ENCODE measurements at regions not wholly inside any gene's neighbourhood (a gene's known extent, or its start where the extent isn't known, plus 50 kb on each side); places are given as distances from the start of the nearest gene placed in this dataset.
"Not testable (repeated sequence)": the region's sequence is repeated elsewhere in the genome, so short reads cannot be mapped to it uniquely, and the experiment has no call there.

DNA sequence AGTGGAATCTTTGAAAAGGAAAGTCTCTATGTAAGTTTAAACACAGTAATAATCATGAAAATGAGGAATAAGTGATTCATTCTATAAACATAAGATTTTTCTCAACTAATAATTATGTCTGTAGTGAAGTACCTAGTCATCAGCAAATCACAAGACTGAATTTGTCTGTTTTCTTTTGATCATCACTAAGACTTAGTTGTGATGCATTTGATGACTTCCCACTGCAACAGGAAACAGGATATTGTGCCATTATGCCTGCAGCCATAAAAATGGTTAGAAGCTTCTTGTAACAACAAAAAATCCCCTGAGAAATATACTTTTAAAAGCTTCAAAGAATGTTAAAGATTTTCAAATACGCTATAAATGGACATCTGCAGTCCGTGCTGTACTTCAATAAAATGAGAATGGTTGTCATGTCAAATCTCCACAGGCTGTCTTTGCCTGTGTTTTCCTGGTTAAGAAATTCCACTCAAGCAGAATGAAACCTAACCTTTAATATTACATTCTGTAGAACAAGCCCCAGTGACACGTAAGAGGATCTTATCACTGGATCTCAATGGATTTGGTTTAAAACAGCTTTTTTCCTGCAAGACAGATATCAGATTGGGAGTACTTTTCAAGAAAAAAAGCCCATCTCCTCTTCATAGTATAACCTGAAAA lies 1262.3 kb upstream of the PHF14 start:
- DNase-seq (ENCODE audit: low read depth): no peak

- DNase-seq (ENCODE audit: low read depth): no peak
These were observed 1255.5 kb upstream of the PHF14 start for GRCh38 chr7:9718071-9718661.

DNA sequence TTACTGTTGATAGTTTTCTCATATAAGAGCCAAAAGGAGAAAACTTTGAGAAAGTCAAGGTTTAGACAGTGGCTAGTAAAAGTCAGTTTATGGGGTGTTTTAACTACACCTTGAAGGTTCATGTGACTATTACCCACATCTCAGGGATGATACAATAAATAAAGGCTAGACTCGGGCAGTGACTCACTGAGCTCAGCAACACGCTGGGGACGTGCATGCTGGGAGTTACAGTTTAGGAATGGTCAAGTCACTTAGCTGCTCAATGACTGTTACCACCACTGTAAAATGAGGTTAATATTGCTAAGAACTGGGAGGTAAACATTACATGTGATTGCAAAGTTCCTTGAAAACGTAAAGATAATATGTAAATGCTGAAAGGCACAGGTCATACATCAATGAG lies 1254.4 kb upstream of the PHF14 start:
- DNase-seq (ENCODE audit: low read depth): no peak

GRCh38 chr7:9719721-9720120 lies 1254.0 kb upstream of the PHF14 start:
- no peak for DNase-seq (ENCODE audit: low read depth)

DNA sequence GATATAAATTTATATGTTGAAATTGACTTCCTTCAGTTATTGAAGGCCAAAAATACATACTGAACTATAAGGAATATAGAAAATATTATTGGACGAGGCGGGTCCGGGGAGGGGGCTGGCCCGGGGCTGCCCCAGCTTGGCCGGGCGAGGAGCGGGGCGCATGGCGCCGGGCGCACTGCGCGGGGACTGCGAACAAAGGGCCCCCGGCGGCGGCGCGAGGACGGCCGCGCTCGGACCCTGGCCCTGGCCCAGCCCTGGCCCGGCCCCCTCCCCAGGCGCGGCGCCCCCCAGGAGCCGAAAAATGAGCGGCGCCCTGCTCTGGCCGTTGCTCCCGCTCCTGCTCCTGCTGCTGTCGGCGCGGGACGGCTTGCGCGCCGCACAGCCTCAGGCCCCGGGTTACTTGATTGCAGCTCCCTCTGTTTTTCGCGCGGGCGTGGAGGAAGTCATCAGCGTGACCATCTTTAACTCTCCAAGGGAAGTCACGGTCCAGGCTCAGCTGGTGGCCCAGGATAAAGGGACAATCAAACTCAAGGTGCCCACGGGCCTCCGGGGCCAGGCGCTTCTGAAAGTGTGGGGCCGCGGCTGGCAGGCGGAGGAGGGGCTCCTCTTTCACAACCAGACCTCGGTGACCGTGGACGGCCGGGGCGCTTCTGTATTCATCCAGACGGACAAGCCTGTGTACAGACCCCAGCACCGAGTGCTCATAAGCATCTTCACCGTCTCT lies 1247.6 kb upstream of the PHF14 start:
- not testable (repeated sequence) for DNase-seq (ENCODE audit: low read depth)

- DNase-seq (ENCODE audit: low read depth): not testable (repeated sequence)
These were observed 1246.9 kb upstream of the PHF14 start for GRCh38 chr7:9726811-9727210.

GRCh38 chr7:9727467-9727869 lies 1246.2 kb upstream of the PHF14 start:
- not testable (repeated sequence) for DNase-seq (ENCODE audit: low read depth)

- not testable (repeated sequence) for DNase-seq (ENCODE audit: low read depth)
These were observed 1245.5 kb upstream of the PHF14 start for GRCh38 chr7:9728014-9728657.

- DNase-seq (ENCODE audit: low read depth): no peak
These were observed 1221.6 kb upstream of the PHF14 start for GRCh38 chr7:9752033-9752432.

DNA sequence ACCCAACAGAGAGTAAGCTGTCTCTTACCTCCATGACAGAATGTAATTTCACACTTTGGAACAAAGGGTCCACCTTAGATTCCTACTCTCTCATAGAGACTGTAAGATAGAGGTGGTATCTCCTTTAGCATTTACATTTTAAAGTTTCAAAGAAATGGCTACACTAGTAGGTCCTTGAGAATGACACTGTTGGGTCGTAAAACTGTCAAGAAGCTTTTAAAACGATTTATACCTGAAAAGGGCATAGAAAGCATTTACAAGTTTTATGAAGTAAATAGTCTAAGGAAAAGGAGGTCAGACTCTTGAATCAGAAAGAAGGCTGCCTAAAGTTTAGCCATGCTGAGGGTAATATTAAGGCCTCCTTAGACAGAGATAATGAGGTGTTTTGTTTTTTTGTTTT lies 1212.4 kb upstream of the PHF14 start:
- no peak for DNase-seq (ENCODE audit: low read depth)

DNA sequence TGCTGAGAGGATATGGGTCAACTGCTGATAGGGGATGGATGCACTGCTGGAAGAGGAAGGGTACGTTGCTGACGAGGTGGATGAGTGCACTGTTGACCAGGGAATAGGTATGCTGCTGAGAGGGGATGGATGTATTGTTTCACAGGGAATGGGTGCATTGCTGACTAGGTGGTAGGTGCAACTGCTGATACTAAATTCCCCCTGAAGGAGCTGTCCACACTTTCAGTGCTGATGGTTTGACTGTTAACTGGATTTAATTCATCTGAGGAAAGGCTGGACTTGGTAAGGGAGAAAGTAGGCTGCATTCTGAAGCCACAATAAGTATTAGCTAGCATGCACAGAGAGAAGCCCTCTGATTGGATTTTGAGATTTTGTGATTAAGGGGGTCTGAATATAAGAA lies 1196.8 kb upstream of the PHF14 start:
- DNase-seq (ENCODE audit: low read depth): no peak

- no peak for DNase-seq (ENCODE audit: low read depth)
These were observed 1195.3 kb upstream of the PHF14 start for GRCh38 chr7:9778367-9778766.

DNA sequence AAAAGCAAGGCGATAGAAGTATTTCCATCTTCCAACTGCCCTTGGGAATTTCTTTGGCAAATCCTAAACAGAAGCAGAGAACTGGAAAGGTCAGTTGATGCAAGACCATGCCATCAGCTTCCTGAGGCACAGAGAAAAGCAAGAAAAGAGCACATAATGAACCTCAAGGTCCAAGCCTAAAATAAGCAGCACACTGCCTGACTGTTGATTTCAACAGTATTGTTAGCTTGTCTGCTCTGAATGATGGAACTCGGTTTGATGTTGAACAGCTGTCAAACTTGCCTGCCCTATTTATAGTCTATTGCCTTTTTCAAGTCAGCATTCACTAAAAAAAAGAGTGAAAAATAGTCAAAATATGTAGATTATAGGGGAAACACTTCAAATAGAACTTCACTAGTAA lies 1192.0 kb upstream of the PHF14 start:
- no peak for DNase-seq (ENCODE audit: low read depth)

DNA sequence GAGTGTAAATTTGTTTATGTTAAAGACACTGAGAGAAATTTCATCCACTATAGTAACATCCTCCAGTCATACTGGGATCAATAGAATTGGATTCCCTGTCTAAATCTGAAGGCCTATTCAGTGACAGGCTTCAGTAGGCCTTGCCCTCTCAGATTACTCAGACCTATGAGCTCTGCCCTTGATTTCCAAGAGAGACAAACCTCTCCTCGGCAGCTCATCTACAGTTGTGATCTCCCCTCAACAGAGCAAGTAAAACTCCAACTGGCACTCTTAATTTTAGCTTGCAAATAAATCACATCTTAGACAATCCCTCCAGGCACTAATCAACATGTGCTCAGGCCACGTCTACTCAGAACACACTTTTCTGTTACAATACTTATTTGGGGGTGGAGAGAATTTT lies 1191.4 kb upstream of the PHF14 start:
- DNase-seq (ENCODE audit: low read depth): no peak

- DNase-seq (ENCODE audit: low read depth): no peak
These were observed 1188.5 kb upstream of the PHF14 start for GRCh38 chr7:9785211-9785610.

DNA sequence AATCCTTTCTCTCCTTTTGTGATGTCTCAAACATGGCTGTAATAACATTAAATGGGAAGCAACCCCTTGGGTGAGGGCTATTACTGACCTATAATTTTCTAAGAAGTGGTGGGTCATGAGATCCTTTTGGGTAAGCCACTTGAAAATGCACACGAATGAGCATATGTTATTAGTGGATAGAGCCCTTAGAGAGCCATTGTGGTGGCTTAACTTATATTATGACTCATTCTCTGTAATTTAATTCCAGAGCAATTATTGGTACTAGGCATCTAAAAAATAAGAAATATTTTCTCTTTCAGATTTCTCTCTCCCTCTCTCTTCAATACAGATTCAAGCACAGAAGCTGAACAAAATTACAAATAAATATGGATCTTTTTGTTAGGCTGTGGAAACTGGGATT lies 1177.4 kb upstream of the PHF14 start:
- no peak for DNase-seq (ENCODE audit: low read depth)

DNA sequence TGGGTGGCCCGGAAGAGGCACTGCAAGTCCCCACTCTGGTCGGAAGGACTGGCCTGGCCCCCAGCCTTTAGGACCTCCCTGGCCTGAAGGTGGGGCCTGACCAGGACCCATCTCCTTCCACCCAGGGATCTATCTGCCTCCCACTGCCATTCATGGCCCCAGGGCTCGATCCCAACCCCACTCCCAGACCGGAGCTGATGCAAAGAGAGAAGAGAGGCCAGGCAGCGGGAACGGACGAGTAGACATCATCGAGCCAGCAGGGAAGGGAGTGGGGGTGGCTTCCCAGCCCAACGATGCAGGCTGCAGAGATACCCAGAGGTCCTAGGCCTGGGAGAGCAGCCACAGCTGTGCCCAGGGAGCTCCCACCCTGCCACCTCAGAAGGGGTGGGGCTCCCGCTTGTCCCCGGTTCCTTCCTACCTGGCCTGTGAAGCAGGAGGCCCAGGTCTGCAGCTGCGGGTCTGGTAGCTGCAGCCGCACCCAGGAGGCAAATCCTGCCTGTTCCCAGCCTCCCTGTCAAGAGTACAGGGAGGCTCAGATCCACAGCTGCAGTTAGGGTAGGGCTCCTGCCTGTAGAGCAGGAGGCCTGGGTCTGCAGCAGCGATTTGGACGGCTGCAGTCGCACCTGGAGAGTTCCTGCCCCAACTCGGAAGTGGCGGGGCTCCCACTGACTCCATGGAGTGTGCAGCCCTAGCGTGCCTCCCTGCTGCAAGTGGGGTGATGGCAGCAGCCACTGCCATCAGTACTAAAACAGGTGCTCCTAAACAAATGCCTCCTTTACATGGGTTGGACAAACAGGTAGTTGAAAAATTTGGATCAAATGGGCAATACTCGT lies 1151.0 kb upstream of the PHF14 start:
- no peak for DNase-seq (ENCODE audit: low read depth)

- DNase-seq (ENCODE audit: low read depth): no peak
These were observed 1138.5 kb upstream of the PHF14 start for GRCh38 chr7:9835199-9835598.

GRCh38 chr7:9836671-9837070 lies 1137.0 kb upstream of the PHF14 start:
- DNase-seq (ENCODE audit: low read depth): no peak

- DNase-seq (ENCODE audit: low read depth): no peak
These were observed 1131.4 kb upstream of the PHF14 start for GRCh38 chr7:9842301-9842700.

DNA sequence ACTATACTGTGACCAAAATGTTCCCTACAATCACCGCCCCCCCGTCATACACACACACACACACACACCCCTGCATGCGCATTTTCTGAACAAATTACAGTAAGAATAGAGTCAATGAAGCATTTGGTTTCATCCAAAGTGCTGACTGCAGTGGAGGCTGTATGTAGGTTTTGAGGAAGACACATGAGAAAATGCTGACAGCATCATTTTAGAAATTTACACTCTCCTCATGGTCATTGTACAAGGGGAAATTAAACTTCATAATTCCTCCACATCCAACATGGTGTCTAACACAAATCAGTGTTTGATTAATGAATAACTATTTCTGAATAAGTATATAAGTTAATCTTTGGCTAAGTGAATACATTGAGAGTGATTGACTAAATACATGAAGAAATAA lies 1126.8 kb upstream of the PHF14 start:
- DNase-seq (ENCODE audit: low read depth): no peak

DNA sequence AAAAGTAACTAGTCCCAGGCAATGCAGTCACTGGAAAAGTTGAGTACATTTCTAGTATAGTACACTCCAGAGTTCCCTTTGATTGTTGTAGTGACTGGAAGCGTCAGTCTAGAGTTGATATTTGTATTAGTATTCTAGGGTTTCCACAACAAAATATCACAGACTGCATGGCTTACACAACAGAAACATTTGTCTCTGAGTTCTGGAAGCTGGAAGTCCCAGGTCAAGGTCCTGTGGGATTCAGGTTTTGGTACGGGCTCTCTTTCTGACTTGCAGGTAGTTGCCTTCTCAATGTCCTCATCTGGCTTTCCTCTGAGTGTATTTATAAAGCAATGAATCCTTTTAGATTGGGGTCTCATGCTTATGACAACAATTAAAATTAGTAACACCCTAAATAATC lies 1119.1 kb upstream of the PHF14 start:
- DNase-seq (ENCODE audit: low read depth): no peak

Measured in activated T-cell treated with anti-CD3 and anti-CD28 coated beads for 1 hour (primary cell).